Panc1 (cell line): ENCODE measurements at regions not wholly inside any gene's neighbourhood (a gene's known extent, or its start where the extent isn't known, plus 50 kb on each side); places are given as distances from the start of the nearest gene placed in this dataset.

Source experiments
- ATAC-seq: fragments of 200-7000 bp; cut with Tn5 transposase; 2 replicates; pipeline ENCODE4 v1.9.1; 2020; ENCODE audit warnings: mild to moderate bottlenecking, moderate library complexity
- BruUV-seq: library from RNA; stranded (reverse); fragments of 400-500 nt; replicated peaks from 2 replicates; lab custom pipeline; 2021; lab: Mats Ljungman, UMichigan
- CTCF ChIA-PET: fragments of 300-600 bp; sonication (Branson Sonifier 250); formaldehyde crosslinking; loops from one replicate; lab custom pipeline; 2022; ENCODE audit warnings: antibody characterized with exemption; lab: Charles Lee
- POLR2A ChIA-PET: fragments of 300-600 bp; sonication (Branson Sonifier 250); formaldehyde crosslinking; loops from one replicate; lab custom pipeline; 2022; ENCODE audit warnings: antibody characterized with exemption; lab: Charles Lee
- DNase-seq: peaks from one replicate; pipeline ENCODE4 v3.0.0-alpha.2; 2010; ENCODE audit warnings: low read depth, low spot score
- H3K27ac ChIP-seq: 2 replicates; pipeline ENCODE4 v1.5.1; 2011; ENCODE audit warnings: mild to moderate bottlenecking, low read length, inconsistent platforms
- H3K27me3 ChIP-seq: fragments of 200-500 bp; sonication (Bioruptor generic); 2 replicates; pipeline ENCODE4 v1.6.0; 2014; ENCODE audit warnings: low read length, inconsistent platforms; ENCODE audit not compliant: control insufficient read depth, insufficient read depth
- H3K36me3 ChIP-seq: fragments of 200-500 bp; sonication (Bioruptor generic); 2 replicates; pipeline ENCODE4 v1.5.1; 2014; ENCODE audit warnings: inconsistent platforms, mild to moderate bottlenecking, low read length, moderate library complexity; ENCODE audit not compliant: control insufficient read depth, insufficient read depth
- H3K4me1 ChIP-seq: 2 replicates; pipeline ENCODE4 v1.5.1; 2011; ENCODE audit warnings: inconsistent platforms, mild to moderate bottlenecking, low read length, moderate library complexity; ENCODE audit not compliant: control insufficient read depth, insufficient read depth
- H3K4me3 ChIP-seq, 2 experiments: 2 replicates each; pipeline ENCODE4 v1.5.1; 2011 to 2012; ENCODE audit warnings: low read depth in 2 of 2, low read length in 2 of 2, mild to moderate bottlenecking in 2 of 2, inconsistent platforms in 1 of 2, moderate library complexity in 1 of 2
- H3K9me3 ChIP-seq: fragments of 200-500 bp; sonication (Bioruptor generic); 2 replicates; pipeline ENCODE4 v1.5.1; 2014; ENCODE audit warnings: low read depth, mild to moderate bottlenecking, inconsistent platforms, low read length, moderate library complexity; ENCODE audit not compliant: control insufficient read depth, insufficient read depth
- CTCF ChIP-seq: fragments of 450-650 bp; IDR thresholded peaks from 2 replicates; pipeline ENCODE4 v1.5.1; 2017; ENCODE audit warnings: mild to moderate bottlenecking
- POLR2AphosphoS5 ChIP-seq: IDR thresholded peaks from 2 replicates; pipeline ENCODE4 v1.6.1; 2012; ENCODE audit warnings: mild to moderate bottlenecking, low read depth, low read length, moderate library complexity
- REST ChIP-seq, 2 experiments: IDR thresholded peaks; 2 replicates each; pipeline ENCODE4 v1.6.1; 2011 to 2012; ENCODE audit warnings: low read depth in 2 of 2, control low read depth in 1 of 2, low read length in 1 of 2, mild to moderate bottlenecking in 1 of 2, moderate library complexity in 1 of 2; ENCODE audit not compliant: insufficient read depth in 1 of 2
- SIN3A ChIP-seq: IDR thresholded peaks from 2 replicates; pipeline ENCODE4 v1.6.1; 2012; ENCODE audit warnings: low read depth, mild to moderate bottlenecking, low read length, moderate library complexity, borderline replicate concordance; ENCODE audit not compliant: insufficient read depth
- TCF7L2 ChIP-seq: IDR thresholded peaks from 2 replicates; pipeline ENCODE4 v1.6.1; 2011; ENCODE audit warnings: mild to moderate bottlenecking, low read depth, low read length, inconsistent platforms
- in situ Hi-C: cut with HindIII; loops from 2 replicates; pipeline ENCODE4 v1.10.0; 2016; ENCODE audit warnings: low sequenced_read_pairs, low pct_unique_long_range_greater_than_20kb
- intact Hi-C: fragments of 100-400 bp; cut with micrococcal nuclease; formaldehyde crosslinking; loops from one replicate; pipeline ENCODE4 v1.10.0; 2022; ENCODE audit not compliant: unreplicated experiment

- no peaks in the 10 kb centered on the region for H3K9me3 ChIP-seq
- ATAC-seq (no peak), DNase-seq (no peak)
- ChIA-PET POLR2A (no interaction called here), CTCF (no interaction called here)
- no peak overlapping the region for H3K4me3 ChIP-seq
- H3K4me1 ChIP-seq, result no peaks in the 10 kb centered on the region
- BruUV-seq, result no TSS peak
- H3K36me3 ChIP-seq, result no peaks in the 10 kb centered on the region
- in situ Hi-C loops, result no loop called here
- H3K27ac ChIP-seq, result no peak overlapping the region
- H3K27me3 ChIP-seq, result peaks cover 2% of the 10 kb centered on the region; the same call in 1 of the 2 replicates
- intact Hi-C loops, result no loop called here
- TF ChIP-seq TCF7L2, result no peak
Observed at GRCh38 chr6:163695414-163695864, 280.9 kb downstream of the QKI start.

- intact Hi-C loops (no loop called here), in situ Hi-C loops (no loop called here)
- CTCF ChIA-PET, result no interaction called here
- DNase-seq (no peak), ATAC-seq (no peak)
- Histone ChIP-seq H3K27ac (no peak overlapping the region), H3K4me3 (no peak overlapping the region), H3K4me1 (no peaks in the 10 kb centered on the region), H3K27me3 (peaks cover 2% of the 10 kb centered on the region; the same call in 1 of the 2 replicates), H3K36me3 (no peaks in the 10 kb centered on the region), H3K9me3 (no peaks in the 10 kb centered on the region)
- TF ChIP-seq TCF7L2 (no peak), SIN3A (no peak), POLR2AphosphoS5 (no peak), CTCF (no peak), REST (IDR thresholded peaks at IDR 0.05; ENCODE audit: insufficient read depth in 1 of 2, low read depth in 2 of 2, low read length in 1 of 2) (no peak)
- BruUV-seq, result no TSS peak
- POLR2A ChIA-PET, result no interaction called here
Observed at GRCh38 chr6:163694988-163695398, 280.5 kb downstream of the QKI start.

GRCh38 chr6:163694072-163694471 is 279.6 kb downstream of the QKI start:
- intact Hi-C loops (no loop called here), in situ Hi-C loops (no loop called here)
- DNase-seq (no peak), ATAC-seq (no peak)
- POLR2A ChIA-PET, result no interaction called here
- CTCF ChIA-PET, result no interaction called here
- H3K4me1 ChIP-seq, result no peaks in the 10 kb centered on the region
- peaks cover 2% of the 10 kb centered on the region; the same call in 1 of the 2 replicates for H3K27me3 ChIP-seq
- no peak overlapping the region for H3K27ac ChIP-seq
- H3K9me3 ChIP-seq, result no peaks in the 10 kb centered on the region
- TF ChIP-seq POLR2AphosphoS5 (no peak), SIN3A (no peak), TCF7L2 (no peak), REST (IDR thresholded peaks at IDR 0.05; ENCODE audit: insufficient read depth in 1 of 2, low read depth in 2 of 2, low read length in 1 of 2) (no peak), CTCF (no peak)
- no peaks in the 10 kb centered on the region for H3K36me3 ChIP-seq
- H3K4me3 ChIP-seq, result no peak overlapping the region
- no TSS peak for BruUV-seq
